K562 (cell line): ENCODE measurements at regions not wholly inside any gene's neighbourhood (a gene's known extent, or its start where the extent isn't known, plus 50 kb on each side); places are given as distances from the start of the nearest gene placed in this dataset.

Experiments used
- ATAC-seq: fragments of 200-7000 bp; cut with Tn5 transposase; 3 replicates; pipeline ENCODE4 v1.9.1; 2020; ENCODE audit warnings: moderate library complexity
- BruUV-seq: library from RNA; stranded (reverse); fragments of 400-500 nt; replicated peaks from 2 replicates; lab custom pipeline; 2021; lab: Mats Ljungman, UMichigan
- CTCF ChIA-PET: fragments of 300-600 bp; formaldehyde crosslinking; extraction: SDS; loops from one replicate; lab custom pipeline; 2021; ENCODE audit warnings: low intra/inter-chr PET ratio; lab: Yijun Ruan, JAX
- POLR2A ChIA-PET: fragments of 300-600, 350-650 bp; sonication (Branson Sonifier 250); formaldehyde crosslinking; extraction: SDS; loops from one replicate; lab custom pipeline; 2021; ENCODE audit warnings: antibody characterized with exemption, inconsistent platforms; lab: Yijun Ruan, JAX
- DNase-seq, 4 experiments: peaks; one replicate each; pipeline versions ENCODE4 v3.0.0 to v3.0.0-alpha.2; 2011 to 2018; ENCODE audit warnings: low spot score in 3 of 4, mixed read lengths in 3 of 4; ENCODE audit errors: extremely low read depth in 1 of 4
- FAIRE-seq: peaks from 2 replicates; lab custom pipeline; 2011; peaks lifted over from hg19 to GRCh38; lab: Jason Lieb, UNC
- H2AFZ ChIP-seq: 2 replicates; pipeline ENCODE4 v1.6.0; 2011; ENCODE audit warnings: low read depth, low read length, control low read depth, inconsistent platforms
- H3K27ac ChIP-seq: fragments of 200-600 bp; 3 replicates; pipeline ENCODE4 v1.8.0; 2011; ENCODE audit warnings: low read depth, mild to moderate bottlenecking, control low read depth, inconsistent platforms, low read length, moderate library complexity, mixed read lengths; ENCODE audit errors: extremely low read depth
- H3K27me3 ChIP-seq, 2 experiments: fragments of 300-600 bp in 1 of 2; 2 replicates in 1 of 2; 3 replicates in 1 of 2; pipeline versions ENCODE4 v1.6.0 to v1.8.0; 2011; ENCODE audit warnings: inconsistent platforms in 2 of 2, low read length in 2 of 2, mild to moderate bottlenecking in 1 of 2, mixed read lengths in 1 of 2, moderate library complexity in 1 of 2; ENCODE audit not compliant: control insufficient read depth in 2 of 2, insufficient read depth in 2 of 2
- H3K36me3 ChIP-seq: fragments of 300-600 bp; 3 replicates; pipeline ENCODE4 v1.8.0; 2011; ENCODE audit warnings: mild to moderate bottlenecking, low read length, inconsistent platforms; ENCODE audit not compliant: control insufficient read depth, insufficient read depth
- H3K4me1 ChIP-seq, 2 experiments: fragments of 200-600 bp in 1 of 2; replicated peaks in 1 of 2; 2 replicates in 1 of 2; 3 replicates in 1 of 2; pipeline versions ENCODE4 v1.5.1 to v1.8.0; 2011; ENCODE audit warnings: inconsistent platforms in 2 of 2, low read length in 2 of 2, mild to moderate bottlenecking in 1 of 2, mixed read lengths in 1 of 2, moderate library complexity in 1 of 2; ENCODE audit not compliant: control insufficient read depth in 2 of 2, insufficient read depth in 2 of 2
- H3K4me2 ChIP-seq: 2 replicates; pipeline ENCODE4 v1.6.1; 2011; ENCODE audit warnings: low read length, control low read depth, inconsistent platforms, mixed read lengths; ENCODE audit not compliant: insufficient read depth
- H3K4me3 ChIP-seq: fragments of 200-600 bp; sonication (generic), shearing (Covaris generic); 2 replicates; pipeline ENCODE4 v1.5.1; 2016; ENCODE audit warnings: control low read depth, inconsistent platforms
- H3K79me2 ChIP-seq: fragments of 200-600 bp; 3 replicates; pipeline ENCODE4 v1.8.0; 2011; ENCODE audit warnings: low read length, inconsistent platforms; ENCODE audit not compliant: control insufficient read depth, insufficient read depth
- H3K9ac ChIP-seq, 2 experiments: 2 replicates each; pipeline versions ENCODE4 v1.6.0 to v1.6.1; 2011; ENCODE audit warnings: low read depth in 2 of 2, low read length in 2 of 2, control low read depth in 1 of 2, inconsistent platforms in 1 of 2, mild to moderate bottlenecking in 1 of 2, mixed read lengths in 1 of 2; ENCODE audit not compliant: insufficient read depth in 1 of 2
- H3K9me1 ChIP-seq: one replicate; pipeline ENCODE4 v1.6.0; 2011; ENCODE audit warnings: inconsistent platforms, mild to moderate bottlenecking, low read length, moderate library complexity; ENCODE audit not compliant: control insufficient read depth, insufficient read depth
- H3K9me3 ChIP-seq: replicated peaks from 2 replicates; pipeline ENCODE4 v1.5.1; 2011; ENCODE audit warnings: low read depth, low read length, inconsistent platforms; ENCODE audit not compliant: control insufficient read depth, insufficient read depth
- H4K20me1 ChIP-seq: replicated peaks from 2 replicates; pipeline ENCODE4 v1.6.1; 2011; ENCODE audit warnings: low read length, inconsistent platforms, mixed read lengths; ENCODE audit not compliant: control insufficient read depth, insufficient read depth
- AFF4 ChIP-seq: sonication (generic); formaldehyde crosslinking; IDR thresholded peaks from 2 replicates; pipeline ENCODE4 v1.8.0; 2023; ENCODE audit warnings: mild to moderate bottlenecking, missing genetic modification reagents
- ARID3B ChIP-seq: fragments of 250-450 bp; sonication (Bioruptor Pico); IDR thresholded peaks from 2 replicates; pipeline ENCODE4 v1.4.0; 2020; ENCODE audit warnings: borderline replicate concordance
- ELK3 ChIP-seq: fragments of 450-650 bp; formaldehyde crosslinking; IDR thresholded peaks from 2 replicates; pipeline ENCODE4 v1.4.0; 2020; ENCODE audit warnings: mild to moderate bottlenecking
- HMGXB4 ChIP-seq: sonication (generic); formaldehyde crosslinking; IDR thresholded peaks from 2 replicates; pipeline ENCODE4 v1.8.1; 2023; ENCODE audit warnings: mild to moderate bottlenecking, missing genetic modification reagents
- MTA1 ChIP-seq: fragments of 450-650 bp; IDR thresholded peaks from 2 replicates; pipeline ENCODE4 v1.6.1; 2017; ENCODE audit warnings: borderline replicate concordance
- NFE2 ChIP-seq: IDR thresholded peaks from 2 replicates; pipeline ENCODE4 v1.6.1; 2014; ENCODE audit warnings: antibody characterized with exemption, low read depth
- NRF1 ChIP-seq, 2 experiments: fragments of 450-650 bp; IDR thresholded peaks in 1 of 2; conservative IDR thresholded peaks in 1 of 2; 2 replicates each; pipeline ENCODE4 v1.6.1; 2014; ENCODE audit warnings: mild to moderate bottlenecking in 2 of 2
- TSHZ1 ChIP-seq: fragments of 250-450 bp; sonication (Bioruptor Pico); IDR thresholded peaks from 2 replicates; pipeline ENCODE4 v1.4.0; 2020; ENCODE audit warnings: mild to moderate bottlenecking, moderate library complexity
- WGBS: fragments of 100-300 bp; shearing (Covaris generic); methylation state at CpG from one replicate; pipeline ENCODE4 v1.1.6; 2016; ENCODE audit warnings: low coverage, mixed read lengths; ENCODE audit not compliant: insufficient coverage; ENCODE audit errors: missing lambda C conversion rate; 5-methylcytosine and 5-hydroxymethylcytosine counted together
- in situ Hi-C: fragments of 300-500 bp; cut with MboI; formaldehyde crosslinking; loops from 4 replicates; pipeline ENCODE4 v1.15.0; 2018; ENCODE audit warnings: inconsistent platforms, mixed read lengths
- intact Hi-C: fragments of 100-400 bp; cut with micrococcal nuclease; formaldehyde crosslinking; loops from 2 replicates; pipeline ENCODE4 v1.14.2; 2022

GRCh38 chr2:6538607-6539006 is 327.1 kb downstream of the CMPK2 start:
- H3K9ac ChIP-seq = no peak overlapping the region
- CTCF ChIA-PET = no interaction called here
- 0% methylated on average over 2 of the region's 2 CpGs for WGBS
- ATAC-seq (no peak), FAIRE-seq (no peak), DNase-seq (no peak)
- H3K4me3 ChIP-seq = no peak overlapping the region
- H3K27ac ChIP-seq = no peak overlapping the region
- no peaks in the 10 kb centered on the region for H3K79me2 ChIP-seq
- no peaks in the 10 kb centered on the region for H3K27me3 ChIP-seq
- no peak overlapping the region for H3K4me2 ChIP-seq
- BruUV-seq = no TSS peak
- no peak overlapping the region for H2AFZ ChIP-seq
- H3K9me3 ChIP-seq = no peaks in the 10 kb centered on the region
- no peaks in the 10 kb centered on the region for H3K9me1 ChIP-seq
- no peaks in the 10 kb centered on the region for H4K20me1 ChIP-seq
- H3K4me1 ChIP-seq = no peaks in the 10 kb centered on the region
- intact Hi-C loops (no loop called here), in situ Hi-C loops (no loop called here)
- H3K36me3 ChIP-seq = no peaks in the 10 kb centered on the region
- POLR2A ChIA-PET = no interaction called here
- TF ChIP-seq NRF1 (conservative IDR thresholded peaks at IDR 0.05 in 1 of 2, IDR thresholded peaks at IDR 0.05 in 1 of 2) (no peak), HMGXB4 (CRISPR knock-in tag) (no peak), NFE2 (no peak), MTA1 (no peak), ARID3B (CRISPR knock-in tag) (no peak), AFF4 (CRISPR knock-in tag) (no peak), TSHZ1 (CRISPR knock-in tag) (no peak), ELK3 (CRISPR knock-in tag) (no peak)
